ENCODE measurements at regions not wholly inside any gene's neighbourhood (a gene's known extent, or its start where the extent isn't known, plus 50 kb on each side); places are given as distances from the start of the nearest gene placed in this dataset.

DNA sequence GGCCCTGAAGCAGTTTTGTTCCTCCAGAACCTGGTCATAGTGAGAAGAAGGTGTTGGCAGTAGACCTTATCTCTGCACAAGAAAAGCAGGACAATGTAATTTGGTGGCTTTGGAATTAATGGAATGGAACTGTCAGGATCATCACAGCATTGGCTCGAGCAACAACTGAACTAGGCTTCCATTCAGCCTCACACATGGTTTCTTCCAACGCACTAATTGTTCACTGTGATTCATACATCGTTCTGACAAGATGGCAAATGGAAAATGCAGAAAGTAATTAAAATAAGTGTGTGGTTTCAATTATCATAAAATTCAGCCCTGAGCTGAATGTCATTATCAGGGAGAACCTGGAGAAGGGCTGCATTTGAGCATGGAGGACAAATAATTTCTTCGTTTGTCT, 80.6 kb downstream of the MFSD1 start:
- WGBS, 2 donors: 82 to 86% methylated on average over 4 of the region's 4 CpGs
- H3K4me3 ChIP-seq: no peak overlapping the region
- TF ChIP-seq EP300 (IDR thresholded peaks at IDR 0.05) (no peak), POLR2A (IDR thresholded peaks at IDR 0.05) (no peak), POLR2AphosphoS5 (IDR thresholded peaks at IDR 0.05) (no peak)
- TF ChIP-seq, protein P1, sequence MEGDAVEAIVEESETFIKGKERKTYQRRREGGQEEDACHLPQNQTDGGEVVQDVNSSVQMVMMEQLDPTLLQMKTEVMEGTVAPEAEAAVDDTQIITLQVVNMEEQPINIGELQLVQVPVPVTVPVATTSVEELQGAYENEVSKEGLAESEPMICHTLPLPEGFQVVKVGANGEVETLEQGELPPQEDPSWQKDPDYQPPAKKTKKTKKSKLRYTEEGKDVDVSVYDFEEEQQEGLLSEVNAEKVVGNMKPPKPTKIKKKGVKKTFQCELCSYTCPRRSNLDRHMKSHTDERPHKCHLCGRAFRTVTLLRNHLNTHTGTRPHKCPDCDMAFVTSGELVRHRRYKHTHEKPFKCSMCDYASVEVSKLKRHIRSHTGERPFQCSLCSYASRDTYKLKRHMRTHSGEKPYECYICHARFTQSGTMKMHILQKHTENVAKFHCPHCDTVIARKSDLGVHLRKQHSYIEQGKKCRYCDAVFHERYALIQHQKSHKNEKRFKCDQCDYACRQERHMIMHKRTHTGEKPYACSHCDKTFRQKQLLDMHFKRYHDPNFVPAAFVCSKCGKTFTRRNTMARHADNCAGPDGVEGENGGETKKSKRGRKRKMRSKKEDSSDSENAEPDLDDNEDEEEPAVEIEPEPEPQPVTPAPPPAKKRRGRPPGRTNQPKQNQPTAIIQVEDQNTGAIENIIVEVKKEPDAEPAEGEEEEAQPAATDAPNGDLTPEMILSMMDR (IDR thresholded peaks at IDR 0.05): no peak
- no peaks in the 10 kb centered on the region for H3K4me1 ChIP-seq
- intact Hi-C loops (cut with DNase I): no loop called here
- H3K27me3 ChIP-seq: no peaks in the 10 kb centered on the region
- H3K27ac ChIP-seq: no peak overlapping the region
- DNase-seq: no peak
- H3K9me3 ChIP-seq: peaks cover 0 to 2% (median 0%) of the 10 kb centered on the region in 4 donors
- no peaks in the 10 kb centered on the region for H3K36me3 ChIP-seq

DNA sequence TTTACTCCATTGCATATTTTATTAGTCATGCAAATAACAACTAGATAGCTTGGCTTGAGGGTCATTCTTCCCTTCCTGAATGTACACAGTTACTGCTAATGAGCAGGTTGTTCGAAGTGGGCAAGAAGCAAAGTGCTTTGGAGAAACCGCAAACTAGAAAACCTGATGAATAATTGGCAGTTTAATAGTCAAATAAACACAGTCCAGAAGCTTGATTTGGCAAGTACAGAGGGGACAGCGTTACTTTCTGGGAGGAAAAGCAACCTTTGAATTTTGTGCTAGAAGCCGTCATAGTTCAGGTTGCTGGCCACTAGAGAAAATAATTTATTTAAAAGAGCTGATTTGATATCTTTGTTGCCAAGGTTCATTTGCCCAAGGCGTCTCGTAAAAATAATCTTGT, 94.9 kb downstream of the MFSD1 start:
- Histone ChIP-seq H3K27me3 (no peaks in the 10 kb centered on the region), H3K4me1 (no peaks in the 10 kb centered on the region), H3K4me3 (no peak overlapping the region), H3K36me3 (no peaks in the 10 kb centered on the region), H3K9me3 (no peaks in the 10 kb centered on the region), H3K27ac (no peak overlapping the region)
- TF ChIP-seq, protein P1 (IDR thresholded peaks at IDR 0.05): no peak
- no peak for TF ChIP-seq POLR2A (IDR thresholded peaks at IDR 0.05)
- no peak for TF ChIP-seq POLR2AphosphoS5 (IDR thresholded peaks at IDR 0.05)
- TF ChIP-seq EP300 (IDR thresholded peaks at IDR 0.05): no peak
- 68 to 70% methylated on average over 6 of the region's 6 CpGs for WGBS, 2 donors
- DNase-seq: no peak
- intact Hi-C loops (cut with DNase I): no loop called here

DNA sequence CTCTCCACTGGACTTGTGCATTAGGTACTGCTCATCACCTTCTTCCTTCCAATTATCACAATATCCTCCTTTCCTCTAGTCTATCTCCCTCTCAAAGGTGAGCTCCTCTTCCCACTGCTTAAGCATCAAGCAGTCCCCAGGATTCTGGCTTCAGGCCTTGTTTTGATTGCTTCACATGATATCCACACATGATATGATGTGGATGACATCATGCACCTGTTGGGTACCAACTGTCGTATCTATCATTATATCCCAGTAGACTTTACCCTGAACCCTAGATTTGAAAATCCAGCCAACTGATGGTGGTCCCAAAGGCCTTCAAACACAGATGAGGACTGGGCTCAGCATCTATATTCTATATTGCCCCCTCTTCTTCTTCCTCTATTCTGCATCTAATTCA, 104.9 kb downstream of the MFSD1 start:
- no peaks in the 10 kb centered on the region for H3K27me3 ChIP-seq
- no peak overlapping the region for H3K4me3 ChIP-seq
- no peak overlapping the region for H3K27ac ChIP-seq
- 81 to 86% methylated on average over 1 of the region's 1 CpG for WGBS, 2 donors
- TF ChIP-seq POLR2A (IDR thresholded peaks at IDR 0.05) (no peak), POLR2AphosphoS5 (IDR thresholded peaks at IDR 0.05) (no peak), EP300 (IDR thresholded peaks at IDR 0.05) (no peak)
- TF ChIP-seq, protein P1 (IDR thresholded peaks at IDR 0.05): no peak
- intact Hi-C loops (cut with DNase I): no loop called here
- H3K36me3 ChIP-seq: no peaks in the 10 kb centered on the region
- no peak for DNase-seq
- no peaks in the 10 kb centered on the region for H3K4me1 ChIP-seq
- H3K9me3 ChIP-seq: no peaks in the 10 kb centered on the region

DNA sequence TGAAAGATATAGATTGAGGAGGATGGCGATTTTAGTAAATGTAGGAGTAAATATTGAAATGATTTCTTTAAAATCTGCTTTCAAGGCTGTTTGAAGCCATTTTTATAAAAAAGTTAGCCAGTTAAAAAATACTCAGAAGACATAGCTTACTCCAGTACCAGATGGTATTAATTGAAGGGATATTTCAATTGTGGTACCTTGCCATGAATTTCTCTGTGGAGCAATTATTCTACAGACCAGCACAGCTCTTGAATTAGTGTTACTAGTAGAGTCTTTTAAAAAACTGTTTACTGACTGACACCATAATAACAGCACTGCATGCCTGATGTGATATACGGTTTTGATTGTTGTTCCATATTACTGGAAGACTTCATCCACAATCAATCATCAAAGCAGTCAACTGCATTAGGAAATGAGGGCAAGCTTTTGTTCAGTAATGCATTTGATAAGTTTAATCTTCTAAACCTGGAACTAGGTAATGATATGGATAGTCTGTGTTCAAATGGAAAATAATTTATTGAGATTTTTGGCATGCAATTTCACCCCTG, 106.4 kb downstream of the MFSD1 start:
- WGBS, 2 donors: 61 to 82% methylated on average over 2 of the region's 2 CpGs
- Histone ChIP-seq H3K4me1 (no peaks in the 10 kb centered on the region), H3K27ac (no peak overlapping the region), H3K9me3 (no peaks in the 10 kb centered on the region), H3K4me3 (no peak overlapping the region), H3K36me3 (no peaks in the 10 kb centered on the region), H3K27me3 (no peaks in the 10 kb centered on the region)
- intact Hi-C loops (cut with DNase I): no loop called here
- TF ChIP-seq EP300 (IDR thresholded peaks at IDR 0.05): no peak
- TF ChIP-seq, protein P1 (IDR thresholded peaks at IDR 0.05): no peak
- no peak for TF ChIP-seq POLR2AphosphoS5 (IDR thresholded peaks at IDR 0.05)
- TF ChIP-seq POLR2A (IDR thresholded peaks at IDR 0.05): no peak
- DNase-seq: no peak

DNA sequence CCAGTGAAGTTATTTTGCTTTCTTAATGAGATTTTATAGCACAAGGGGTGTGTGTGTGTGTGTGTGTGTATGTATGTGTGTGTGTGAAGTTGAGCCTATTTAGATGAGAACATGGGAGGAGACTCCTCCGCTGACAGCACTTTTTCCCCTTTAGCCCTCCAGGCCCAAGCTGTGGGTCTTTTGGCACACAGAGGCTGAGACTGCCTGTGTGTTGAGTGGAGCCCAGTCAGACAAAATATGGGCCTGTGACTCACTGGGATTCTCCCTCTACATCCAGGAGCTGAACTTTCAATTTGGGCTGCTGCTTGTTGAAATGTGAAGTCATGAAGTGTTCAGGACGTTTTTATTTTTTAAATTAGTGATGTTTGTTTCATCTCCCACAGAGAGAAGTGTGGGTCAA, 108.0 kb downstream of the MFSD1 start:
- no peaks in the 10 kb centered on the region for H3K27me3 ChIP-seq
- no peak overlapping the region for H3K27ac ChIP-seq
- intact Hi-C loops (cut with DNase I): loop anchor here (10.0 kb wide), 1 partner anchor 345 kb away; no protein-coding TSS in a partner anchor
- H3K4me3 ChIP-seq: no peak overlapping the region
- WGBS, 2 donors: 46 to 49% methylated on average over 2 of the region's 2 CpGs
- no peaks in the 10 kb centered on the region for H3K9me3 ChIP-seq
- DNase-seq: no peak
- H3K4me1 ChIP-seq: no peaks in the 10 kb centered on the region
- H3K36me3 ChIP-seq: no peaks in the 10 kb centered on the region
- TF ChIP-seq, protein P1 (IDR thresholded peaks at IDR 0.05): no peak
- no peak for TF ChIP-seq POLR2A (IDR thresholded peaks at IDR 0.05)
- no peak for TF ChIP-seq POLR2AphosphoS5 (IDR thresholded peaks at IDR 0.05)
- TF ChIP-seq EP300 (IDR thresholded peaks at IDR 0.05): no peak
